NCI-H2196 (cell line): ENCODE measurements at regions not wholly inside any gene's neighbourhood (a gene's known extent, or its start where the extent isn't known, plus 50 kb on each side); places are given as distances from the start of the nearest gene placed in this dataset.
"Not testable (repeated sequence)": the region's sequence is repeated elsewhere in the genome, so short reads cannot be mapped to it uniquely, and the experiment has no call there.

ENCODE experiments used
- DNase-seq: peaks from one replicate; lab custom pipeline; 2025; ENCODE audit not compliant: unreplicated experiment; lab: John Stamatoyannopoulos, UW

GRCh38 chr6:134678436-134678889 is 271.4 kb downstream of the ALDH8A1 start:
- DNase-seq, result peak; percentile 58

DNA sequence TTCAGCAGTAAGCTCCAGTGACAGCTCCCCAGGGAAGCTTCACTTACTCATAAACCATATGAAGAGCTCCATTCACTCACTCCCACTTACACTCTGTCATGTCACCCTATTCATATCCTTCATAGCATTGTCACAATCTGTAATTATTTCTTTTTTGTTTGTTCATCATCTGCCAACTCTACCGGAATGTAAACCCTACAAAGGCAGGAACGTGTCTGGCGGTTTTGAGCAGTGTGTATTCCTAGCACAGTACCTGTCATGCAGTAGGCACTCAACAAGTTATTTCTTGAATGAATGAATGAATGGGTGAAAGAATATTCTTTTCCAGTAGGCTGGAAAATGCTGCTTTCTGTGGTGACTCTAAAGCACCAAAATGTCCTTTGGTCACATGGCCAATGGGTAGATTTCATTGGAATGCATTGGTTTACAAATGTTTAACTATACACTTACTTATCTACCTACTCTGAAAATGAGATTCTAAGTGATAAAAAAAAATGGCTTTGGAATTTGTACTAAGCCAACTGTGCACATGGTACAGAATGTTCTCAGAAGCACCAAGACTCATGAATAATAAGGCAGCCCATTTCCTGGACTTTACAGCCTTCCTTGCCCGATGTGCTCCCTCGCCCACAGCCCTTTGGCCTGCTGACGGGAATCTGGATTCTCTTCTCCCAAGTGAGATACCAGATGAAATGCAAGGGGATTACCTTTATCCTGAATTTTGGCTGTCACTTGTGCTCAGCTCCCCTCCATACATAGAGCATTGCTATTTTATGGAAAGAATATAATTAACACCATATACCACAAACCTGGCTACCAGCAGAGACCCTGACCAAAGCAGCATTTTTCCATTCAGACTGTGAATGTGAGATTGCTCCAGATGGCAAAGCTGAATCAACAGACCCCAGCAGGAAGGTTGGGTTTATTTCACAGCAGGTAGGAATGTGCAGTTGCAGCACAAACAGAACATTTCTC is 273.3 kb downstream of the ALDH8A1 start:
- DNase-seq, result no peak

DNA sequence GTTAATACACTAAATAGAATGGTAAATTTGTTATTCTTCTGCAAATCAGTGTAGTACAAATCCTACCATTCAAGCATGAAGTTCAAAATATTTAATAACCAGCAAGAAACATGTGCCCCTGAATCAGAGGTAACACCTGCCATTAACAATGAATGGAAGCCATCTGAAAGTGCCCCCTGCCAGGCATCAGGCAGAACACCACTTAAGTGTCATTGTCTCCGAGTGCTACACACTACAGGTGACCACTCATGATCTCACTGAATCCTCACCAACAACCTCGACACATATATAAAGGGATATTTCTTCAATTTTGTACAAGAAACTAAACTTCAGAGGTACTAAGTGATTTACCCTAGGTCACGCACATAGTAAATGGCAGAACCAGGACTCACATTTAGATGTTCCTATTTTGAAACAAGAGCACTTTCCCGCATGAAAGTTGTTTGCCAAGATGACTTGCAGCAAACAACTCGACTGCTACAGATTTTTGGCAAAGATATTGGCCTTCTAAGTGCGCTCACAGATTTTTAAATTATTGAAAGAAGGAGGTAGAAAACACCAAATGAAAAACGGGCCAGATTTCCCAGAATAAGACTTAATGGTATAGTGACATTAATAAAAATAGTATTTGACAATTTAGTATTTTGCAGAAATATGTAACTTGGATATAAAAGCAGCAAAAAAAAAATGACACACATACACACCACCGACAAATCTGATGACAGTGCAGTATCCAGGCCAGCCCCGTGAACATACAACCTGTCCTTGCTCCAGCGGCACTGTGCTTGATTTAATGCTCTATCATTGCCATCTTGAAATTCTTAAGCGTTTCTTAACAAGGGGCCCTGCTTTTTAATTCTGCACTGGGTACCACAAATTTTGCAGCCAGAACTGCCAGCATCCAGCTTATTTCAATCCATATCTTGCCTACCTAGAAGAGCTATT is 274.5 kb downstream of the ALDH8A1 start:
- peak; percentile 21 for DNase-seq

DNA sequence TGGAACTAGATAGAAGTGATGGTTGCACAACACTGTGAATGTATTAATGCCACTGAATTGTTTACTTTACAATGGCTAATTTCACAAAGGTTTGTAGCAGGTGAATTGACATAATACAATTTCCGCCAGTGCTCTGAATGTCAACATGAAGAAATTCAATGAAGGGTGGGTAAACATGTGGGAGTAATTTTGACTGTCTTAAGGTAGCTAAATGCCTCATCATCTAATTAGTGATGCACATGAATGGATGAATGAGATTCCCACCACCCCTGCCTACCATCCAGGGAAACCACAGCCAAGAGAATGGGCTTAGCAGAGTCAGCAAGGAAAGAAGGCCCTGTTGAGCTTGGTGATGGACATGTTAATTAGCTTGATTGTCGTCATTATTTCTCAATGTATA is 275.3 kb downstream of the ALDH8A1 start:
- peak; percentile 22 for DNase-seq

DNA sequence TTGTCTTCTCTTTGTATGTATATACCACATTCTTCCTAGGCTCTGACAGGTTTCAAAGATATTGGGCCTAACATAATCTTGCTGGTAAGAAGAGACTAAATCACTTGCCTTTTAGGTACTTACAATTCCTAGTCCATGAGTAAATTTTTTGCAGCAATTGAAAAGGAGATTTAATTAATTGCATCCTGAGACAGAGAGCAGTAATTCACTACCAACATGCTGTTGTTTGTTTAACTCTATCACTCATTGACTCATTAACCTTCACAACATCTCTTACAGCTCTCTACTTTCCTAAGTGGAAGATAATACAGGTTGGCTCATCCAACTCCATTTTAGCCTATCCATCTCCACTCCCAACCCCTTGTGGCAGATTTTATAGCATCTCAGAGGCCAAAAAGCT is 280.4 kb downstream of the ALDH8A1 start:
- DNase-seq, result no peak

- no peak for DNase-seq
Observed at GRCh38 chr6:134667111-134667510, 282.8 kb downstream of the ALDH8A1 start.

- DNase-seq, result no peak
Observed at GRCh38 chr6:134666125-134666524, 283.8 kb downstream of the ALDH8A1 start.

DNA sequence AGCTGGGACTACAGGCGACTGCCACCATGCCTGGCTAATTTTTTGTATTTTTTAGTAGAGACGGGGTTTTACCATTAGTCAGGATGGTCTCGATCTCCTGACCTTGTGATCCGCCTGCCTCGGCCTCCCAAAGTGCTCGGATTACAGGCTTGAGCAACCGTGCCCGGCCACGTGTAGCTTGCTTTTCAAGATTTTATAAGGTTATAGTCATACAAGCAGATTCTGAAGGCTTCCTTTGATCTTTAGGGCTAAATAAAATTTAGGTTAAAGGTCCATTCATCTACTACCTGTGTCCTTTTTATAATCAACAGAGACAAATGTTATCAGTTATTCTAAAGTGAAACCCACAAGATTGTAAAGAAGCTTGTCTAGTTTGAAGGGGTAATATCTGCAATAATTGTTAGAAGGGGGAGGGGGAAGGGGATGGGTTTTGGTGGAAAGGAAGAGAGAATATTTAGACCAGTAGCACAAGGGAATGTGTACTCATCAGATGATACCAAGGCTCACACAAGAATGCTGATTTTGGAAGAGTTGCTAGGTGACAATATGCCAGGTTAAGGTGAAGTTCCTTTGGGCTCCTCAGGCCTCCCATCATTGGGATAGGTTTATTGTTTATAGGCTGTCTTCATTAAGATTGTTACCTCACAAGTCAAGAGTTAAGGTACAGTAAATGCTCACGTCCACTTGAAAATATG is 284.7 kb downstream of the ALDH8A1 start:
- no peak for DNase-seq

DNA sequence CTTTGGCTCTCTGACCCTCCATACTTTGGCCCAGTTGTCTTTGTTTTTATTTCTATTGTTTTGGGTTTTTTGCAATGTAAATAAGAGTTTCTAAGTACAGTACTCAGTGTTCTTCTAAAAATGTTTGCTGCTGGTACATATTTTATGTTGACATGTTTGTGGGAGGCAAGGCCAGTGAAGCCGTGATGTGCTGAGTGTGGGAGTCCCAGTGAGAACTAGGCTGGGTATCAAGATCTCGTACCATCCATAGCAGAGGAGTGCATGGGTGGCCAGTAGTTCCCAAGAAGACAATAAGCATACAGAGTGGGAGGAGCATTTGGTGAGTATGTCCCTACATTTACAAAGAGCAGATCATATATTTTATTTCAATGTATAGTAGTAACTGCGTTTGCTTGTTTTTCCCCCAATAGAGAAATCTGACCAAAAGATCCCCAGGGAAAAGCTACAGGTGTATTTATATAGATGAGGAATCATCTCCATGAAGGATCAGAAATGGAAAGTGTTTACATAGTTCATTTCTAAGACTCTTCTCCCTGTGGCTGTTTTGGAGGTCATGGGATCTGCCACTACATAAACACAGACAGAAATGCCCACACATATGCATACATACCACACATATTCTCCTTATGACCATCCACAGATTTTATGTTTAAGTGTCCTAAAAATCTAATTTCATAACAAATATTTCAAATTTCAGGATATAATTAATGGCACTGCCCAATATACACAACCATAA is 285.9 kb downstream of the ALDH8A1 start:
- no peak for DNase-seq

- DNase-seq, result no peak
Observed at GRCh38 chr6:134663356-134663755, 286.5 kb downstream of the ALDH8A1 start.

GRCh38 chr6:134662077-134662700 is 287.7 kb downstream of the ALDH8A1 start:
- no peak for DNase-seq

- not testable (repeated sequence) for DNase-seq
Observed at GRCh38 chr6:134659885-134660284, 290.0 kb downstream of the ALDH8A1 start.

GRCh38 chr6:134658596-134658995 is 291.3 kb downstream of the ALDH8A1 start:
- DNase-seq, result no peak

GRCh38 chr6:134657751-134658527 is 292.0 kb downstream of the ALDH8A1 start:
- no peak for DNase-seq

- DNase-seq, result no peak
Observed at GRCh38 chr6:134657343-134657742, 292.6 kb downstream of the ALDH8A1 start.

GRCh38 chr6:134654751-134655150 is 295.1 kb downstream of the ALDH8A1 start:
- no peak for DNase-seq

DNA sequence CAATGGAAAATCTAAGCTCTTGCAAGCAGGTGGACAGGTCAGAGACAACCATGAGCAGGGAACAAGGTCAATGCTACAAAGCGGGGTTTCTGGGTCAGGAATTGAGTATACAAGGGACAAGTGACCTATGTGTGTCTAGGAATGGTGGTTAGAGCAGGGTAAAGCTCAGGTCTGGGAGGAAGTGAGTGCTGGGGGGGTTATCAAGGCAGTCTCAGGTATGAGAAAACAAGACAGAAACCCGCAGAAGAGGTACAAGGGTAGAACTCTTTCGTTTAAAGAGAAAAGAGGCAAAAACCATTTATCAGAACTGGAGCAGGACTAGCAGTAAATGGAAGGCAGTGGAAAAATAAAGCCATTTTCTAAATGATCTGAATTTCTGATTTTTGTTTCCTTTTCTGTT is 298.4 kb downstream of the ALDH8A1 start:
- no peak for DNase-seq

GRCh38 chr6:134647861-134648260 is 302.0 kb downstream of the ALDH8A1 start:
- no peak for DNase-seq

DNA sequence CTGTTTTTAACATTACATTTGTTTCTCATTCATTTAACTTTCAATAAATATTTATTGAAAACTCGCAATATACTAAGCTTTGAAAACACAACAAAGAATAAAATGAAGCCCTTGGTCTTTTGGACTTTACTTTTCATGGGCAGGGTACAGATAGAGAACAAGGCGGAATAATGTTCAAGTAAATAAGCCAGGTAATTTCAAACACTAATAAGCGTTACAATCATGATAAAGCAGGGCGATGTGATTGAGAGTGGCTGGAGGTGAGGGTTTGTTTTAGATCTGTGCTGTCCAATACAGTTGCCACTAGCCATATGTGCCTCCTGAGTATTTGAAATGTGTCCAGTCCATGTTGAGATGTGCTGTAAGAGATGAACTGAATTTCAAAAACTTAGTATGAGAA is 307.1 kb downstream of the ALDH8A1 start:
- DNase-seq, result no peak
